CD8-positive, alpha-beta memory T cell (primary cell): ENCODE measurements at regions not wholly inside any gene's neighbourhood (a gene's known extent, or its start where the extent isn't known, plus 50 kb on each side); places are given as distances from the start of the nearest gene placed in this dataset.

ENCODE experiments used
- CTCF ChIA-PET: fragments of 350-600 bp; sonication (Branson Sonifier 250); formaldehyde crosslinking; loops from one replicate; lab custom pipeline; 2021; ENCODE audit warnings: antibody characterized with exemption; lab: Charles Lee
- POLR2A ChIA-PET: fragments of 350-600 bp; sonication (Branson Sonifier 250); formaldehyde crosslinking; loops from one replicate; lab custom pipeline; 2021; ENCODE audit warnings: antibody characterized with exemption; lab: Charles Lee
- DNase-seq, 5 donors: peaks; one replicate each; pipeline versions ENCODE4 v3.0.0 to v3.0.0-alpha.2; 2020 to 2022; ENCODE audit warnings: mixed read lengths in 1 of 5
- H3K27ac ChIP-seq: one replicate; pipeline ENCODE4 v1.7.0; 2013; ENCODE audit warnings: low read depth, mild to moderate bottlenecking, low read length, moderate library complexity
- H3K27me3 ChIP-seq: 2 replicates; pipeline ENCODE4 v1.7.0; 2013; ENCODE audit warnings: low read length, mild to moderate bottlenecking; ENCODE audit not compliant: insufficient read depth, poor library complexity, severe bottlenecking
- H3K36me3 ChIP-seq: 2 replicates; pipeline ENCODE4 v1.7.0; 2013; ENCODE audit warnings: mild to moderate bottlenecking, low read length, moderate library complexity; ENCODE audit not compliant: insufficient read depth
- H3K4me1 ChIP-seq: 2 replicates; pipeline ENCODE4 v1.7.0; 2013; ENCODE audit warnings: mild to moderate bottlenecking, low read length, moderate library complexity; ENCODE audit not compliant: insufficient read depth
- H3K4me3 ChIP-seq: 2 replicates; pipeline ENCODE4 v1.7.0; 2013; ENCODE audit warnings: mild to moderate bottlenecking, low read length
- H3K9me3 ChIP-seq: 2 replicates; pipeline ENCODE4 v1.7.0; 2013; ENCODE audit warnings: mild to moderate bottlenecking, low read length
- H3K27ac Mint-ChIP-seq, 8 donors: one replicate each; pipeline ENCODE4 v1.8.0; 2020 to 2021; ENCODE audit warnings: mixed read lengths in 8 of 8, mild to moderate bottlenecking in 6 of 8, inconsistent platforms in 3 of 8, moderate library complexity in 3 of 8
- H3K27me3 Mint-ChIP-seq, 2 donors: one replicate each; pipeline ENCODE4 v1.8.0; 2020 to 2021; ENCODE audit warnings: mixed read lengths in 2 of 2, mild to moderate bottlenecking in 1 of 2, moderate library complexity in 1 of 2
- H3K36me3 Mint-ChIP-seq, 3 donors: one replicate each; pipeline ENCODE4 v1.8.0; 2020 to 2021; ENCODE audit warnings: mixed read lengths in 3 of 3, inconsistent platforms in 1 of 3, mild to moderate bottlenecking in 1 of 3
- H3K4me1 Mint-ChIP-seq, 3 donors: one replicate each; pipeline ENCODE4 v1.8.0; 2020 to 2021; ENCODE audit warnings: mixed read lengths in 3 of 3, inconsistent platforms in 1 of 3, mild to moderate bottlenecking in 1 of 3
- H3K4me3 Mint-ChIP-seq, 7 donors: one replicate each; pipeline ENCODE4 v1.8.0; 2020 to 2021; ENCODE audit warnings: mixed read lengths in 7 of 7, mild to moderate bottlenecking in 6 of 7, moderate library complexity in 4 of 7, inconsistent platforms in 2 of 7
- H3K9me3 Mint-ChIP-seq, 5 donors: one replicate each; pipeline ENCODE4 v1.8.0; 2020 to 2022; ENCODE audit warnings: mixed read lengths in 5 of 5, mild to moderate bottlenecking in 3 of 5, moderate library complexity in 2 of 5, inconsistent platforms in 1 of 5

GRCh38 chr5:68528821-68529273, 313.3 kb downstream of the PIK3R1 start:
- POLR2A ChIA-PET: no interaction called here
- DNase-seq: no peak
- H3K27ac Mint-ChIP-seq: no peak overlapping the region
- H3K4me3 ChIP-seq: no peak overlapping the region
- H3K36me3 ChIP-seq: no peaks in the 10 kb centered on the region
- H3K4me1 ChIP-seq: no peaks in the 10 kb centered on the region
- H3K4me3 Mint-ChIP-seq: no peak overlapping the region
- no peaks in the 10 kb centered on the region for H3K36me3 Mint-ChIP-seq
- H3K27me3 ChIP-seq: peaks cover 5% of the 10 kb centered on the region
- H3K9me3 ChIP-seq: no peaks in the 10 kb centered on the region
- H3K27ac ChIP-seq: no peak overlapping the region
- CTCF ChIA-PET: no interaction called here
- H3K9me3 Mint-ChIP-seq: peaks cover 0 to 3% (median 0%) of the 10 kb centered on the region in 5 donors
- no peaks in the 10 kb centered on the region for H3K4me1 Mint-ChIP-seq
- peaks cover 3 to 30% of the 10 kb centered on the region in 2 donors for H3K27me3 Mint-ChIP-seq

GRCh38 chr5:68529581-68529980, 314.0 kb downstream of the PIK3R1 start:
- no peaks in the 10 kb centered on the region for H3K4me1 Mint-ChIP-seq
- Histone ChIP-seq H3K36me3 (no peaks in the 10 kb centered on the region), H3K27me3 (peaks cover 5% of the 10 kb centered on the region), H3K27ac (no peak overlapping the region), H3K4me3 (no peak overlapping the region), H3K9me3 (no peaks in the 10 kb centered on the region), H3K4me1 (no peaks in the 10 kb centered on the region)
- H3K36me3 Mint-ChIP-seq: no peaks in the 10 kb centered on the region
- H3K4me3 Mint-ChIP-seq: no peak overlapping the region
- H3K27me3 Mint-ChIP-seq: peaks cover 3 to 30% of the 10 kb centered on the region in 2 donors
- CTCF ChIA-PET: no interaction called here
- DNase-seq: no peak
- POLR2A ChIA-PET: no interaction called here
- H3K27ac Mint-ChIP-seq: no peak overlapping the region
- H3K9me3 Mint-ChIP-seq: peaks cover 0 to 3% (median 0%) of the 10 kb centered on the region in 5 donors

GRCh38 chr5:68531970-68532369, 316.4 kb downstream of the PIK3R1 start:
- Mint-ChIP-seq H3K4me3 (no peak overlapping the region), H3K36me3 (no peaks in the 10 kb centered on the region), H3K27ac (no peak overlapping the region), H3K4me1 (no peaks in the 10 kb centered on the region), H3K27me3 (peaks cover 0 to 47% of the 10 kb centered on the region in 2 donors), H3K9me3 (peaks cover 0 to 3% (median 0%) of the 10 kb centered on the region in 5 donors)
- CTCF ChIA-PET: no interaction called here
- H3K4me3 ChIP-seq: no peak overlapping the region
- H3K27ac ChIP-seq: no peak overlapping the region
- no peaks in the 10 kb centered on the region for H3K9me3 ChIP-seq
- H3K27me3 ChIP-seq: peaks cover 8% of the 10 kb centered on the region
- DNase-seq: no peak
- POLR2A ChIA-PET: no interaction called here
- H3K4me1 ChIP-seq: no peaks in the 10 kb centered on the region
- no peaks in the 10 kb centered on the region for H3K36me3 ChIP-seq

- Mint-ChIP-seq H3K4me1 (no peaks in the 10 kb centered on the region), H3K27ac (no peak overlapping the region), H3K27me3 (peaks cover 0 to 47% of the 10 kb centered on the region in 2 donors), H3K4me3 (no peak overlapping the region), H3K9me3 (peaks cover 0 to under 1% (median 0%) of the 10 kb centered on the region in 5 donors), H3K36me3 (no peaks in the 10 kb centered on the region)
- H3K4me3 ChIP-seq: no peak overlapping the region
- no peaks in the 10 kb centered on the region for H3K36me3 ChIP-seq
- H3K4me1 ChIP-seq: no peaks in the 10 kb centered on the region
- peaks cover 8% of the 10 kb centered on the region for H3K27me3 ChIP-seq
- H3K27ac ChIP-seq: no peak overlapping the region
- H3K9me3 ChIP-seq: no peaks in the 10 kb centered on the region
- ChIA-PET CTCF (no interaction called here), POLR2A (no interaction called here)
- no peak for DNase-seq
Observed at GRCh38 chr5:68533051-68533450, 317.5 kb downstream of the PIK3R1 start.

- CTCF ChIA-PET: no interaction called here
- no peak overlapping the region for H3K27ac Mint-ChIP-seq
- Histone ChIP-seq H3K27me3 (peaks cover 8% of the 10 kb centered on the region), H3K36me3 (no peaks in the 10 kb centered on the region), H3K9me3 (no peaks in the 10 kb centered on the region), H3K4me1 (no peaks in the 10 kb centered on the region), H3K27ac (no peak overlapping the region), H3K4me3 (no peak overlapping the region)
- no peaks in the 10 kb centered on the region for H3K9me3 Mint-ChIP-seq
- peaks cover 1 to 51% of the 10 kb centered on the region in 2 donors for H3K27me3 Mint-ChIP-seq
- DNase-seq: no peak
- H3K4me3 Mint-ChIP-seq: no peak overlapping the region
- H3K4me1 Mint-ChIP-seq: no peaks in the 10 kb centered on the region
- POLR2A ChIA-PET: no interaction called here
- H3K36me3 Mint-ChIP-seq: no peaks in the 10 kb centered on the region
Observed at GRCh38 chr5:68533571-68534084, 318.1 kb downstream of the PIK3R1 start.

GRCh38 chr5:68534131-68534940, 318.8 kb downstream of the PIK3R1 start:
- Histone ChIP-seq H3K4me3 (no peak overlapping the region), H3K27me3 (peaks cover 8% of the 10 kb centered on the region), H3K4me1 (no peaks in the 10 kb centered on the region), H3K36me3 (no peaks in the 10 kb centered on the region), H3K9me3 (no peaks in the 10 kb centered on the region), H3K27ac (no peak overlapping the region)
- no peak for DNase-seq
- H3K9me3 Mint-ChIP-seq: no peaks in the 10 kb centered on the region
- H3K4me3 Mint-ChIP-seq: no peak overlapping the region
- no peaks in the 10 kb centered on the region for H3K36me3 Mint-ChIP-seq
- H3K27ac Mint-ChIP-seq: peak overlapping the region in 1 of 8 donors; percentile 43
- ChIA-PET POLR2A (no interaction called here), CTCF (no interaction called here)
- H3K27me3 Mint-ChIP-seq: peaks cover 7 to 55% of the 10 kb centered on the region in 2 donors
- H3K4me1 Mint-ChIP-seq: no peaks in the 10 kb centered on the region

- no peak overlapping the region for H3K4me3 ChIP-seq
- DNase-seq: no peak
- H3K4me1 Mint-ChIP-seq: no peaks in the 10 kb centered on the region
- H3K27ac ChIP-seq: no peak overlapping the region
- H3K27me3 Mint-ChIP-seq: peaks cover 11 to 62% of the 10 kb centered on the region in 2 donors
- H3K9me3 ChIP-seq: no peaks in the 10 kb centered on the region
- POLR2A ChIA-PET: no interaction called here
- no peak overlapping the region for H3K4me3 Mint-ChIP-seq
- no peaks in the 10 kb centered on the region for H3K36me3 Mint-ChIP-seq
- no peaks in the 10 kb centered on the region for H3K9me3 Mint-ChIP-seq
- H3K4me1 ChIP-seq: no peaks in the 10 kb centered on the region
- peaks cover 8% of the 10 kb centered on the region for H3K27me3 ChIP-seq
- H3K27ac Mint-ChIP-seq: peak overlapping the region in 1 of 8 donors; percentile 8
- CTCF ChIA-PET: no interaction called here
- no peaks in the 10 kb centered on the region for H3K36me3 ChIP-seq
Observed at GRCh38 chr5:68534956-68535520, 319.5 kb downstream of the PIK3R1 start.

- H3K36me3 Mint-ChIP-seq: no peaks in the 10 kb centered on the region
- Histone ChIP-seq H3K4me1 (no peaks in the 10 kb centered on the region), H3K27me3 (peaks cover 3% of the 10 kb centered on the region), H3K9me3 (no peaks in the 10 kb centered on the region), H3K4me3 (no peak overlapping the region), H3K36me3 (no peaks in the 10 kb centered on the region), H3K27ac (no peak overlapping the region)
- peak overlapping the region in 1 of 8 donors; percentile 80 for H3K27ac Mint-ChIP-seq
- ChIA-PET CTCF (no interaction called here), POLR2A (no interaction called here)
- H3K4me3 Mint-ChIP-seq: no peak overlapping the region
- no peaks in the 10 kb centered on the region for H3K9me3 Mint-ChIP-seq
- no peak for DNase-seq
- peaks cover 16 to 48% of the 10 kb centered on the region in 2 donors for H3K27me3 Mint-ChIP-seq
- peaks cover 0 to 10% (median 0%) of the 10 kb centered on the region in 3 donors for H3K4me1 Mint-ChIP-seq
Observed at GRCh38 chr5:68538814-68539420, 323.4 kb downstream of the PIK3R1 start.
